ENCODE measurements at regions not wholly inside any gene's neighbourhood (a gene's known extent, or its start where the extent isn't known, plus 50 kb on each side); places are given as distances from the start of the nearest gene placed in this dataset.

DNA sequence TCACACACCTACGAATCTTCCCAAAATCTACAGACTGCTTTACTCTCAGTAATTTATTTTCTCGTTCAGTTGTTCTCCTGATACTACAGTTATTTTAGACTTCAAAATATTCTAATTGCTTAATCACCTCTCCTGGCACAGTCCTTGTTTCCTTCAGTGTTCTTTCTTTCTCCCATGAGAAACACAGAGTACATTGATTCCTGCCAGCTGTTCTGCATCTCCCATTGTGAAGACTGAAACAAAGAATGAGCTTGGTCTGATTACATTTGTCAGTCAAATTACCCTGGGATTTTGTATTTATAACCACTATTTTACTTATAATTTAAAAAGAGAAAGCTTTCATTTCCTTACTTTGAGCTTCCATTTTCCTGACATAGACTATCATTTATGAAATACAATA lies 63.9 kb upstream of the TANK start:
- Mint-ChIP-seq H3K4me3 (no peak overlapping the region), H3K27ac (no peak overlapping the region), H3K36me3 (peaks cover 2% of the 10 kb centered on the region; the same call in 1 of the 2 replicates), H3K4me1 (peaks cover 13% of the 10 kb centered on the region), H3K27me3 (ENCODE audit: low read depth) (no peaks in the 10 kb centered on the region), H3K9me3 (peaks cover 10% of the 10 kb centered on the region)
- CTCF ChIA-PET, result interaction anchor here (2.7 kb wide), 1 partner anchor 33 kb away, joined by 9 read pairs; no protein-coding TSS in a partner anchor
- DNase-seq (ENCODE audit: low spot score), result no peak
- TF ChIP-seq, protein P1, sequence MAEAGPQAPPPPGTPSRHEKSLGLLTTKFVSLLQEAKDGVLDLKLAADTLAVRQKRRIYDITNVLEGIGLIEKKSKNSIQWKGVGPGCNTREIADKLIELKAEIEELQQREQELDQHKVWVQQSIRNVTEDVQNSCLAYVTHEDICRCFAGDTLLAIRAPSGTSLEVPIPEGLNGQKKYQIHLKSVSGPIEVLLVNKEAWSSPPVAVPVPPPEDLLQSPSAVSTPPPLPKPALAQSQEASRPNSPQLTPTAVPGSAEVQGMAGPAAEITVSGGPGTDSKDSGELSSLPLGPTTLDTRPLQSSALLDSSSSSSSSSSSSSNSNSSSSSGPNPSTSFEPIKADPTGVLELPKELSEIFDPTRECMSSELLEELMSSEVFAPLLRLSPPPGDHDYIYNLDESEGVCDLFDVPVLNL (CRISPR knock-in tag; IDR thresholded peaks at IDR 0.05; ENCODE audit: borderline replicate concordance, low read depth), result no peak
- TF ChIP-seq MXD4 (CRISPR knock-in tag; IDR thresholded peaks at IDR 0.05; ENCODE audit: borderline replicate concordance) (no peak), ZNF263 (CRISPR knock-in tag; IDR thresholded peaks at IDR 0.05; ENCODE audit: low read depth) (no peak), FOXJ3 (CRISPR knock-in tag; IDR thresholded peaks at IDR 0.05; ENCODE audit: borderline replicate concordance) (no peak), NFE2L1 (CRISPR knock-in tag; IDR thresholded peaks at IDR 0.05) (no peak), HMGA2 (CRISPR knock-in tag; IDR thresholded peaks at IDR 0.05) (no peak), IRF2 (CRISPR knock-in tag; IDR thresholded peaks at IDR 0.05; ENCODE audit: borderline replicate concordance, low read depth) (no peak), ZNF671 (CRISPR knock-in tag; IDR thresholded peaks at IDR 0.05) (no peak), GTF2I (CRISPR knock-in tag; conservative IDR thresholded peaks at IDR 0.05) (no peak)
- TF ChIP-seq, protein P2, sequence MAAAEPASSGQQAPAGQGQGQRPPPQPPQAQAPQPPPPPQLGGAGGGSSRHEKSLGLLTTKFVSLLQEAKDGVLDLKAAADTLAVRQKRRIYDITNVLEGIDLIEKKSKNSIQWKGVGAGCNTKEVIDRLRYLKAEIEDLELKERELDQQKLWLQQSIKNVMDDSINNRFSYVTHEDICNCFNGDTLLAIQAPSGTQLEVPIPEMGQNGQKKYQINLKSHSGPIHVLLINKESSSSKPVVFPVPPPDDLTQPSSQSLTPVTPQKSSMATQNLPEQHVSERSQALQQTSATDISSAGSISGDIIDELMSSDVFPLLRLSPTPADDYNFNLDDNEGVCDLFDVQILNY (CRISPR knock-in tag; IDR thresholded peaks at IDR 0.05), result no peak
- TF ChIP-seq, protein P3, sequence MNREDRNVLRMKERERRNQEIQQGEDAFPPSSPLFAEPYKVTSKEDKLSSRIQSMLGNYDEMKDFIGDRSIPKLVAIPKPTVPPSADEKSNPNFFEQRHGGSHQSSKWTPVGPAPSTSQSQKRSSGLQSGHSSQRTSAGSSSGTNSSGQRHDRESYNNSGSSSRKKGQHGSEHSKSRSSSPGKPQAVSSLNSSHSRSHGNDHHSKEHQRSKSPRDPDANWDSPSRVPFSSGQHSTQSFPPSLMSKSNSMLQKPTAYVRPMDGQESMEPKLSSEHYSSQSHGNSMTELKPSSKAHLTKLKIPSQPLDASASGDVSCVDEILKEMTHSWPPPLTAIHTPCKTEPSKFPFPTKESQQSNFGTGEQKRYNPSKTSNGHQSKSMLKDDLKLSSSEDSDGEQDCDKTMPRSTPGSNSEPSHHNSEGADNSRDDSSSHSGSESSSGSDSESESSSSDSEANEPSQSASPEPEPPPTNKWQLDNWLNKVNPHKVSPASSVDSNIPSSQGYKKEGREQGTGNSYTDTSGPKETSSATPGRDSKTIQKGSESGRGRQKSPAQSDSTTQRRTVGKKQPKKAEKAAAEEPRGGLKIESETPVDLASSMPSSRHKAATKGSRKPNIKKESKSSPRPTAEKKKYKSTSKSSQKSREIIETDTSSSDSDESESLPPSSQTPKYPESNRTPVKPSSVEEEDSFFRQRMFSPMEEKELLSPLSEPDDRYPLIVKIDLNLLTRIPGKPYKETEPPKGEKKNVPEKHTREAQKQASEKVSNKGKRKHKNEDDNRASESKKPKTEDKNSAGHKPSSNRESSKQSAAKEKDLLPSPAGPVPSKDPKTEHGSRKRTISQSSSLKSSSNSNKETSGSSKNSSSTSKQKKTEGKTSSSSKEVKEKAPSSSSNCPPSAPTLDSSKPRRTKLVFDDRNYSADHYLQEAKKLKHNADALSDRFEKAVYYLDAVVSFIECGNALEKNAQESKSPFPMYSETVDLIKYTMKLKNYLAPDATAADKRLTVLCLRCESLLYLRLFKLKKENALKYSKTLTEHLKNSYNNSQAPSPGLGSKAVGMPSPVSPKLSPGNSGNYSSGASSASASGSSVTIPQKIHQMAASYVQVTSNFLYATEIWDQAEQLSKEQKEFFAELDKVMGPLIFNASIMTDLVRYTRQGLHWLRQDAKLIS (CRISPR knock-in tag; IDR thresholded peaks at IDR 0.05; ENCODE audit: borderline replicate concordance), result no peak
- TF ChIP-seq, protein P4, sequence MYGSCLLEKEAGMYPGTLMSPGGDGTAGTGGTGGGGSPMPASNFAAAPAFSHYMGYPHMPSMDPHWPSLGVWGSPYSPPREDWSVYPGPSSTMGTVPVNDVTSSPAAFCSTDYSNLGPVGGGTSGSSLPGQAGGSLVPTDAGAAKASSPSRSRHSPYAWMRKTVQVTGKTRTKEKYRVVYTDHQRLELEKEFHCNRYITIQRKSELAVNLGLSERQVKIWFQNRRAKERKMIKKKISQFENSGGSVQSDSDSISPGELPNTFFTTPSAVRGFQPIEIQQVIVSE (CRISPR knock-in tag; IDR thresholded peaks at IDR 0.05; ENCODE audit: borderline replicate concordance), result no peak
- ATAC-seq, result no peak
- POLR2A ChIA-PET, result no interaction called here

DNA sequence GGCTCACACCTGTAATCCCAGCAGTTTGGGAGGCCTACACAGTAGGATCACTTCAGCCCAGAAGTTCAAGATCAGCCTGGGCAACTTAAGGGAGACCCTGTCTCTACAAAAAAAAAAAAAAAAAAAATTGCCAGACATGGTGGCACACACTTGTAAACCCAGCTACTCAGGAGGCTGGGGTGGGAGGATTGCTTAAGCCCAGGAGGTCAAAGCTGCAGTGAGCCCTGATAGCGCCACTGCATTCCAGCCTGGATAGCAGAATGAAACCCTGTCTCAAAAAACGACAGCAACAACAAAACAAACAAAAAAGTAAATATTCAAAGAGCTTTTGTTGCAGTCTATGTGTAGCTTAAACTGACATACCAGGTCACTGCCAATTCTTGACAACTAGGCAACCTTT lies 63.1 kb upstream of the TANK start:
- H3K9me3 Mint-ChIP-seq, result peaks cover 10% of the 10 kb centered on the region
- no peak overlapping the region for H3K27ac Mint-ChIP-seq
- H3K36me3 Mint-ChIP-seq, result peaks cover 2% of the 10 kb centered on the region; the same call in 1 of the 2 replicates
- H3K27me3 Mint-ChIP-seq (ENCODE audit: low read depth), result no peaks in the 10 kb centered on the region
- ChIA-PET CTCF (interaction anchor here (0.7 kb wide), 1 partner anchor 16 kb away, joined by 3 read pairs; no protein-coding TSS in a partner anchor), POLR2A (no interaction called here)
- ATAC-seq (no peak), DNase-seq (ENCODE audit: low spot score) (no peak)
- TF ChIP-seq, protein P1 (CRISPR knock-in tag; IDR thresholded peaks at IDR 0.05; ENCODE audit: borderline replicate concordance, low read depth), result no peak
- no peak for TF ChIP-seq NFATC4 (CRISPR knock-in tag; IDR thresholded peaks at IDR 0.05)
- TF ChIP-seq, protein P5, sequence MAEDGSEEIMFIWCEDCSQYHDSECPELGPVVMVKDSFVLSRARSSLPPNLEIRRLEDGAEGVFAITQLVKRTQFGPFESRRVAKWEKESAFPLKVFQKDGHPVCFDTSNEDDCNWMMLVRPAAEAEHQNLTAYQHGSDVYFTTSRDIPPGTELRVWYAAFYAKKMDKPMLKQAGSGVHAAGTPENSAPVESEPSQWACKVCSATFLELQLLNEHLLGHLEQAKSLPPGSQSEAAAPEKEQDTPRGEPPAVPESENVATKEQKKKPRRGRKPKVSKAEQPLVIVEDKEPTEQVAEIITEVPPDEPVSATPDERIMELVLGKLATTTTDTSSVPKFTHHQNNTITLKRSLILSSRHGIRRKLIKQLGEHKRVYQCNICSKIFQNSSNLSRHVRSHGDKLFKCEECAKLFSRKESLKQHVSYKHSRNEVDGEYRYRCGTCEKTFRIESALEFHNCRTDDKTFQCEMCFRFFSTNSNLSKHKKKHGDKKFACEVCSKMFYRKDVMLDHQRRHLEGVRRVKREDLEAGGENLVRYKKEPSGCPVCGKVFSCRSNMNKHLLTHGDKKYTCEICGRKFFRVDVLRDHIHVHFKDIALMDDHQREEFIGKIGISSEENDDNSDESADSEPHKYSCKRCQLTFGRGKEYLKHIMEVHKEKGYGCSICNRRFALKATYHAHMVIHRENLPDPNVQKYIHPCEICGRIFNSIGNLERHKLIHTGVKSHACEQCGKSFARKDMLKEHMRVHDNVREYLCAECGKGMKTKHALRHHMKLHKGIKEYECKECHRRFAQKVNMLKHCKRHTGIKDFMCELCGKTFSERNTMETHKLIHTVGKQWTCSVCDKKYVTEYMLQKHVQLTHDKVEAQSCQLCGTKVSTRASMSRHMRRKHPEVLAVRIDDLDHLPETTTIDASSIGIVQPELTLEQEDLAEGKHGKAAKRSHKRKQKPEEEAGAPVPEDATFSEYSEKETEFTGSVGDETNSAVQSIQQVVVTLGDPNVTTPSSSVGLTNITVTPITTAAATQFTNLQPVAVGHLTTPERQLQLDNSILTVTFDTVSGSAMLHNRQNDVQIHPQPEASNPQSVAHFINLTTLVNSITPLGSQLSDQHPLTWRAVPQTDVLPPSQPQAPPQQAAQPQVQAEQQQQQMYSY (CRISPR knock-in tag; IDR thresholded peaks at IDR 0.05), result no peak
- no peak overlapping the region for H3K4me3 Mint-ChIP-seq
- H3K4me1 Mint-ChIP-seq, result peaks cover 15% of the 10 kb centered on the region
